ENCODE measurements at regions not wholly inside any gene's neighbourhood (a gene's known extent, or its start where the extent isn't known, plus 50 kb on each side); places are given as distances from the start of the nearest gene placed in this dataset.

GRCh38 chr5:67511911-67512310 is 315.3 kb upstream of the CD180 start:
- no peak overlapping the region for H3K27ac Mint-ChIP-seq (ENCODE audit: unreplicated experiment)

GRCh38 chr5:67510204-67510603 is 313.6 kb upstream of the CD180 start:
- Histone ChIP-seq H3K27ac (ENCODE audit: low read depth, low read length) (no peak overlapping the region), H3K4me2 (ENCODE audit: low read length) (no peak overlapping the region), H3K36me3 (ENCODE audit: insufficient read depth, low read length) (no peaks in the 10 kb centered on the region), H4K20me1 (ENCODE audit: insufficient read depth, low read length) (no peaks in the 10 kb centered on the region), H3K4me1 (ENCODE audit: insufficient read depth, low read length) (no peaks in the 10 kb centered on the region), H3K9ac (ENCODE audit: low read length) (no peak overlapping the region), H3K4me3 (ENCODE audit: insufficient read depth, low read depth, low read length) (no peak overlapping the region), H2AFZ (ENCODE audit: low read depth, low read length) (no peak overlapping the region), H3K27me3 (ENCODE audit: insufficient read depth, low read length) (no peaks in the 10 kb centered on the region), H3K79me2 (ENCODE audit: insufficient read depth, low read length) (no peaks in the 10 kb centered on the region), H3K9me3 (ENCODE audit: insufficient read depth, low read depth, low read length) (no peaks in the 10 kb centered on the region)
- no peaks in the 10 kb centered on the region for H3K9me3 Mint-ChIP-seq (ENCODE audit: unreplicated experiment)
- DNase-seq (ENCODE audit: low read depth) (no peak), FAIRE-seq (no peak)
- H3K36me3 Mint-ChIP-seq (ENCODE audit: low read depth, unreplicated experiment) = no peaks in the 10 kb centered on the region
- H3K27me3 Mint-ChIP-seq (ENCODE audit: low read depth, unreplicated experiment) = no peaks in the 10 kb centered on the region
- no peak for TF ChIP-seq EZH2 (IDR thresholded peaks at IDR 0.05; ENCODE audit: insufficient read depth, low read length)
- no peak for TF ChIP-seq CTCF (IDR thresholded peaks at IDR 0.05; ENCODE audit: insufficient read depth, low read depth, low read length)
- no peak overlapping the region for H3K4me3 Mint-ChIP-seq (ENCODE audit: unreplicated experiment)
- H3K4me1 Mint-ChIP-seq (ENCODE audit: low read depth, unreplicated experiment) = no peaks in the 10 kb centered on the region
- H3K27ac Mint-ChIP-seq (ENCODE audit: unreplicated experiment) = no peak overlapping the region

More at GRCh38 chr5:67511911-67512310, 315.3 kb upstream of the CD180 start:
- TF ChIP-seq EZH2 (IDR thresholded peaks at IDR 0.05; ENCODE audit: insufficient read depth, low read length) = no peak
- TF ChIP-seq CTCF (IDR thresholded peaks at IDR 0.05; ENCODE audit: insufficient read depth, low read depth, low read length) = no peak
- Histone ChIP-seq H2AFZ (ENCODE audit: low read depth, low read length) (no peak overlapping the region), H3K27ac (ENCODE audit: low read depth, low read length) (no peak overlapping the region), H3K4me2 (ENCODE audit: low read length) (no peak overlapping the region), H3K79me2 (ENCODE audit: insufficient read depth, low read length) (no peaks in the 10 kb centered on the region), H3K27me3 (ENCODE audit: insufficient read depth, low read length) (no peaks in the 10 kb centered on the region), H3K9me3 (ENCODE audit: insufficient read depth, low read depth, low read length) (no peaks in the 10 kb centered on the region), H3K4me1 (ENCODE audit: insufficient read depth, low read length) (no peaks in the 10 kb centered on the region), H4K20me1 (ENCODE audit: insufficient read depth, low read length) (no peaks in the 10 kb centered on the region), H3K9ac (ENCODE audit: low read length) (no peak overlapping the region), H3K36me3 (ENCODE audit: insufficient read depth, low read length) (no peaks in the 10 kb centered on the region), H3K4me3 (ENCODE audit: insufficient read depth, low read depth, low read length) (no peak overlapping the region)
- Mint-ChIP-seq H3K4me1 (ENCODE audit: low read depth, unreplicated experiment) (peaks cover 2% of the 10 kb centered on the region), H3K27me3 (ENCODE audit: low read depth, unreplicated experiment) (no peaks in the 10 kb centered on the region), H3K4me3 (ENCODE audit: unreplicated experiment) (no peak overlapping the region), H3K9me3 (ENCODE audit: unreplicated experiment) (no peaks in the 10 kb centered on the region), H3K36me3 (ENCODE audit: low read depth, unreplicated experiment) (no peaks in the 10 kb centered on the region)
- DNase-seq (ENCODE audit: low read depth) (no peak), FAIRE-seq (no peak)

- no peak overlapping the region for H3K27ac ChIP-seq (ENCODE audit: low read depth, low read length)
- FAIRE-seq = no peak
- no peaks in the 10 kb centered on the region for H4K20me1 ChIP-seq (ENCODE audit: insufficient read depth, low read length)
- H3K9ac ChIP-seq (ENCODE audit: low read length) = no peak overlapping the region
- no peak overlapping the region for H3K27ac Mint-ChIP-seq (ENCODE audit: unreplicated experiment)
- no peaks in the 10 kb centered on the region for H3K36me3 Mint-ChIP-seq (ENCODE audit: low read depth, unreplicated experiment)
- TF ChIP-seq CTCF (IDR thresholded peaks at IDR 0.05; ENCODE audit: insufficient read depth, low read depth, low read length) (no peak), EZH2 (IDR thresholded peaks at IDR 0.05; ENCODE audit: insufficient read depth, low read length) (no peak)
- no peaks in the 10 kb centered on the region for H3K9me3 ChIP-seq (ENCODE audit: insufficient read depth, low read depth, low read length)
- no peaks in the 10 kb centered on the region for H3K79me2 ChIP-seq (ENCODE audit: insufficient read depth, low read length)
- H3K4me3 ChIP-seq (ENCODE audit: insufficient read depth, low read depth, low read length) = no peak overlapping the region
- no peaks in the 10 kb centered on the region for H3K4me1 Mint-ChIP-seq (ENCODE audit: low read depth, unreplicated experiment)
- no peaks in the 10 kb centered on the region for H3K27me3 Mint-ChIP-seq (ENCODE audit: low read depth, unreplicated experiment)
- H3K27me3 ChIP-seq (ENCODE audit: insufficient read depth, low read length) = no peaks in the 10 kb centered on the region
- DNase-seq (ENCODE audit: low read depth) = no peak
- H3K36me3 ChIP-seq (ENCODE audit: insufficient read depth, low read length) = no peaks in the 10 kb centered on the region
- H3K9me3 Mint-ChIP-seq (ENCODE audit: unreplicated experiment) = no peaks in the 10 kb centered on the region
- no peak overlapping the region for H3K4me3 Mint-ChIP-seq (ENCODE audit: unreplicated experiment)
- H3K4me2 ChIP-seq (ENCODE audit: low read length) = no peak overlapping the region
- H2AFZ ChIP-seq (ENCODE audit: low read depth, low read length) = no peak overlapping the region
- no peaks in the 10 kb centered on the region for H3K4me1 ChIP-seq (ENCODE audit: insufficient read depth, low read length)
Measured at GRCh38 chr5:67509402-67510186, 313.0 kb upstream of the CD180 start.

Data from astrocyte (in vitro differentiated cells and primary cell).